IMR-90 (cell line): ENCODE measurements at regions not wholly inside any gene's neighbourhood (a gene's known extent, or its start where the extent isn't known, plus 50 kb on each side); places are given as distances from the start of the nearest gene placed in this dataset.
A peak's percentile ranks its signal among the peaks of the same experiment; 100 is the strongest.

Experiments
- ATAC-seq: fragments of 200-7000 bp; cut with Tn5 transposase; 2 replicates; pipeline ENCODE4 v1.9.1; 2020; ENCODE audit warnings: low read depth, mild to moderate bottlenecking, moderate library complexity
- BruUV-seq: library from RNA; stranded (reverse); fragments of 400-500 nt; replicated peaks from 2 replicates; lab custom pipeline; 2021; lab: Mats Ljungman, UMichigan
- CTCF ChIA-PET: fragments of 300-600 bp; formaldehyde crosslinking; extraction: SDS; loops from one replicate; lab custom pipeline; 2021; ENCODE audit warnings: antibody characterized with exemption; lab: Yijun Ruan, JAX
- POLR2A ChIA-PET: fragments of 300-600 bp; sonication (Branson Sonifier 250); formaldehyde crosslinking; loops from one replicate; lab custom pipeline; 2022; ENCODE audit warnings: antibody characterized with exemption; ENCODE audit not compliant: unreplicated experiment; lab: Charles Lee
- DNase-seq: peaks from one replicate; pipeline ENCODE4 v3.0.0; 2013
- H2AFZ ChIP-seq: replicated peaks from 2 replicates; pipeline ENCODE3; 2013; ENCODE audit warnings: low read length, mild to moderate bottlenecking; ENCODE audit not compliant: poor library complexity
- H2AK5ac ChIP-seq: 2 replicates; pipeline ENCODE4 v1.6.1; 2013; ENCODE audit warnings: low read depth, low read length, inconsistent platforms
- H2AK9ac ChIP-seq: replicated peaks from 2 replicates; pipeline ENCODE3; 2013; ENCODE audit warnings: mild to moderate bottlenecking, low read depth, low read length, moderate library complexity; ENCODE audit not compliant: poor library complexity
- H2BK120ac ChIP-seq: 2 replicates; pipeline ENCODE4 v1.6.1; 2013; ENCODE audit warnings: low read depth, low read length, inconsistent platforms
- H2BK15ac ChIP-seq: 3 replicates; pipeline ENCODE4 v1.6.1; 2013; ENCODE audit warnings: low read depth, low read length, inconsistent platforms
- H2BK20ac ChIP-seq: 2 replicates; pipeline ENCODE4 v1.6.1; 2013; ENCODE audit warnings: low read depth, mild to moderate bottlenecking, inconsistent platforms, low read length, moderate library complexity
- H2BK5ac ChIP-seq: 2 replicates; pipeline ENCODE4 v1.6.1; 2013; ENCODE audit warnings: mild to moderate bottlenecking, low read depth, low read length, inconsistent platforms; ENCODE audit not compliant: poor library complexity, severe bottlenecking
- H3K14ac ChIP-seq: replicated peaks from 2 replicates; pipeline ENCODE4 v1.6.1; 2013; ENCODE audit warnings: low read depth, low read length, inconsistent platforms
- H3K18ac ChIP-seq: 2 replicates; pipeline ENCODE4 v1.6.1; 2013; ENCODE audit warnings: low read depth, low read length, control low read depth
- H3K23ac ChIP-seq: 2 replicates; pipeline ENCODE4 v1.6.1; 2013; ENCODE audit warnings: low read depth, low read length, inconsistent platforms
- H3K27ac ChIP-seq: 2 replicates; pipeline ENCODE4 v1.5.1; 2013; ENCODE audit warnings: mild to moderate bottlenecking, control low read depth, low read length; ENCODE audit not compliant: insufficient read depth
- H3K27me3 ChIP-seq: 2 replicates; pipeline ENCODE4 v1.6.1; 2013; ENCODE audit warnings: low read length; ENCODE audit not compliant: control insufficient read depth, insufficient read depth
- H3K36me3 ChIP-seq: 2 replicates; pipeline ENCODE4 v1.6.1; 2013; ENCODE audit warnings: low read length, mixed read lengths; ENCODE audit not compliant: control insufficient read depth, insufficient read depth
- H3K4ac ChIP-seq: 2 replicates; pipeline ENCODE4 v1.6.1; 2013; ENCODE audit warnings: low read depth, low read length, inconsistent platforms
- H3K4me1 ChIP-seq: 2 replicates; pipeline ENCODE4 v1.6.1; 2013; ENCODE audit warnings: low read length, mixed read lengths; ENCODE audit not compliant: control insufficient read depth, insufficient read depth
- H3K4me2 ChIP-seq: 2 replicates; pipeline ENCODE4 v1.6.1; 2013; ENCODE audit warnings: low read depth, mild to moderate bottlenecking, control low read depth, low read length, moderate library complexity
- H3K4me3 ChIP-seq: 2 replicates; pipeline ENCODE4 v1.5.1; 2013; ENCODE audit warnings: low read depth, mild to moderate bottlenecking, control low read depth, low read length, moderate library complexity; ENCODE audit not compliant: insufficient read depth
- H3K56ac ChIP-seq: 2 replicates; pipeline ENCODE4 v1.6.1; 2013; ENCODE audit warnings: low read length, inconsistent platforms; ENCODE audit not compliant: insufficient read depth; ENCODE audit errors: extremely low read depth
- H3K79me1 ChIP-seq, 2 experiments: 2 replicates each; pipeline ENCODE4 v1.6.1; 2013; ENCODE audit warnings: low read length in 2 of 2, inconsistent platforms in 1 of 2, low read depth in 1 of 2
- H3K9ac ChIP-seq: 2 replicates; pipeline ENCODE4 v1.6.1; 2013; ENCODE audit warnings: low read depth, low read length, control low read depth
- H3K9me1 ChIP-seq: 2 replicates; pipeline ENCODE4 v1.6.1; 2013; ENCODE audit warnings: low read length, inconsistent platforms; ENCODE audit not compliant: insufficient read depth
- H3K9me3 ChIP-seq: 2 replicates; pipeline ENCODE4 v1.6.1; 2013; ENCODE audit warnings: low read length; ENCODE audit not compliant: control insufficient read depth, insufficient read depth
- H4K20me1 ChIP-seq: 2 replicates; pipeline ENCODE4 v1.6.1; 2013; ENCODE audit warnings: low read length, inconsistent platforms; ENCODE audit not compliant: insufficient read depth
- H4K5ac ChIP-seq: 2 replicates; pipeline ENCODE4 v1.6.1; 2013; ENCODE audit warnings: mild to moderate bottlenecking, low read depth, low read length, control low read depth
- H4K8ac ChIP-seq, 2 experiments: 2 replicates each; pipeline ENCODE4 v1.6.1; 2013; ENCODE audit warnings: low read depth in 2 of 2, low read length in 2 of 2, control low read depth in 1 of 2, inconsistent platforms in 1 of 2
- H4K91ac ChIP-seq: 2 replicates; pipeline ENCODE4 v1.6.1; 2013; ENCODE audit warnings: low read depth, low read length, inconsistent platforms; ENCODE audit not compliant: insufficient read depth
- CEBPB ChIP-seq: IDR thresholded peaks from 2 replicates; pipeline ENCODE4 v1.6.1; 2012; ENCODE audit warnings: low read depth, low read length, improper control_type of control experiment
- CHD1 ChIP-seq: IDR thresholded peaks from 2 replicates; pipeline ENCODE4 v1.6.1; 2012; ENCODE audit warnings: low read depth, low read length, improper control_type of control experiment
- MAZ ChIP-seq: IDR thresholded peaks from 2 replicates; pipeline ENCODE4 v1.6.1; 2012; ENCODE audit warnings: low read depth, mild to moderate bottlenecking, low read length, improper control_type of control experiment, moderate library complexity, borderline replicate concordance
- NFE2L2 ChIP-seq: fragments of 150-350 bp; IDR thresholded peaks from 2 replicates; pipeline ENCODE4 v1.6.1; 2016; ENCODE audit warnings: low read depth, mild to moderate bottlenecking, low read length
- POLR2A ChIP-seq: IDR thresholded peaks from 2 replicates; pipeline ENCODE4 v1.6.1; 2012; ENCODE audit warnings: mild to moderate bottlenecking, low read depth, low read length
- RAD21 ChIP-seq: IDR thresholded peaks from 2 replicates; pipeline ENCODE4 v1.6.1; 2012; ENCODE audit warnings: low read length, improper control_type of control experiment
- RCOR1 ChIP-seq: IDR thresholded peaks from 2 replicates; pipeline ENCODE4 v1.6.1; 2012; ENCODE audit warnings: mild to moderate bottlenecking, low read length, improper control_type of control experiment; ENCODE audit not compliant: insufficient replicate concordance
- WGBS, 2 experiments: methylation state at CpG; one replicate each; pipeline versions ENCODE4 v1.1.5 to v1.1.7; 2013; ENCODE audit warnings: missing lambda C conversion rate in 2 of 2; ENCODE audit not compliant: insufficient read length in 1 of 2; ENCODE audit errors: extremely low coverage in 2 of 2; 5-methylcytosine and 5-hydroxymethylcytosine counted together
- dilution Hi-C: fragments of 300-500 bp; cut with HindIII; formaldehyde crosslinking; loops from one replicate; pipeline ENCODE4 v1.14.3; 2018; ENCODE audit warnings: low sequenced_read_pairs; ENCODE audit not compliant: unreplicated experiment
- in situ Hi-C: fragments of 300-500 bp; cut with MboI; formaldehyde crosslinking; loops from 3 replicates; pipeline ENCODE4 v1.14.3; 2019; ENCODE audit warnings: low sequenced_read_pairs, inconsistent platforms, mixed read lengths
- intact Hi-C: fragments of 100-400 bp; cut with micrococcal nuclease; formaldehyde crosslinking; loops from 2 replicates; pipeline ENCODE4 v1.10.0; 2022
- TF ChIP-seq, protein P1 (sequence below): fragments of 150-350 bp; IDR thresholded peaks from 2 replicates; pipeline ENCODE4 v1.6.1; 2016; ENCODE audit warnings: low read depth, mild to moderate bottlenecking, low read length, moderate library complexity, borderline replicate concordance

DNA sequence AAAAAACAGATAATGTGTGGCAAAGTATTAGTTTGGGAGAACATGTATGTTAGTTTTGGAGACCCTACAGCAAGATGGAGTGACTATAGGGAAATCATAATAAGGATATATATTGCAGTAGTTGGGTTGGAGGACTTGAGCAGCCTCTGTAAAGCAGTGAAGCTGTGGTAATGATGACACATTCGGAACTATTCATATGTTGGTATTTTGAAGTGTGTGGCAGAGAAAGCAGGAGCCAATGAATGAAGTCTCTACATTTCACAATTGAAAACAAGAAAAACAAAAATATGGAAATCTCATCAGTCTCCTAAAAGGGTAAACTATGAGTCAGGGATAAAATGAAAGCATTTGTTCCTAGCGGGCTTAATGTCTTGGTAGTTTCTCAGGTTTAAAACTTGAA is 645.9 kb downstream of the OTOL1 start:
- WGBS, 2 experiments, result no CpG with 5 or more reads among the region's 2 CpGs
- H2AFZ ChIP-seq, result no peak overlapping the region
- H2BK15ac ChIP-seq, result no peak overlapping the region
- ATAC-seq (peak; percentile 85), DNase-seq (peak; percentile 70)
- H3K27ac ChIP-seq, result no peak overlapping the region
- H4K8ac ChIP-seq, result no peak overlapping the region
- no peak overlapping the region; the same call in 1 of the 2 replicates for H3K18ac ChIP-seq
- CTCF ChIA-PET, result interaction anchor here (1.3 kb wide), 1 partner anchor 9 kb away, joined by 3 read pairs; no protein-coding TSS in a partner anchor
- H3K4me2 ChIP-seq, result no peak overlapping the region
- no peaks in the 10 kb centered on the region for H3K79me1 ChIP-seq
- no peak overlapping the region for H4K91ac ChIP-seq
- H3K4me3 ChIP-seq, result no peak overlapping the region
- no peaks in the 10 kb centered on the region for H3K9me1 ChIP-seq
- 0 out of 2 replicates have a peak overlapping the region, but pooled peaks have one; percentile 3 for H2BK20ac ChIP-seq
- TF ChIP-seq CEBPB (peak; percentile 69), POLR2A (no peak), MAZ (no peak), NFE2L2 (no peak), RCOR1 (no peak), CHD1 (no peak), RAD21 (no peak)
- TF ChIP-seq, protein P1, sequence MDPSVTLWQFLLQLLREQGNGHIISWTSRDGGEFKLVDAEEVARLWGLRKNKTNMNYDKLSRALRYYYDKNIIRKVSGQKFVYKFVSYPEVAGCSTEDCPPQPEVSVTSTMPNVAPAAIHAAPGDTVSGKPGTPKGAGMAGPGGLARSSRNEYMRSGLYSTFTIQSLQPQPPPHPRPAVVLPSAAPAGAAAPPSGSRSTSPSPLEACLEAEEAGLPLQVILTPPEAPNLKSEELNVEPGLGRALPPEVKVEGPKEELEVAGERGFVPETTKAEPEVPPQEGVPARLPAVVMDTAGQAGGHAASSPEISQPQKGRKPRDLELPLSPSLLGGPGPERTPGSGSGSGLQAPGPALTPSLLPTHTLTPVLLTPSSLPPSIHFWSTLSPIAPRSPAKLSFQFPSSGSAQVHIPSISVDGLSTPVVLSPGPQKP, result no peak
- no peak overlapping the region for H3K9ac ChIP-seq
- POLR2A ChIA-PET, result no interaction called here
- no peaks in the 10 kb centered on the region for H4K20me1 ChIP-seq
- H3K36me3 ChIP-seq, result no peaks in the 10 kb centered on the region
- no peak overlapping the region for H3K23ac ChIP-seq
- no peak overlapping the region for H2AK5ac ChIP-seq
- H3K27me3 ChIP-seq, result no peaks in the 10 kb centered on the region
- H4K5ac ChIP-seq, result no peak overlapping the region; the same call in 1 of the 2 replicates
- peaks cover 2% of the 10 kb centered on the region; the same call in 1 of the 2 replicates for H3K4me1 ChIP-seq
- H3K56ac ChIP-seq, result no peak overlapping the region
- in situ Hi-C loops, result no loop called here
- H2AK9ac ChIP-seq, result no peak overlapping the region
- intact Hi-C loops, result loop anchor here (5.0 kb wide), 1 partner anchor 155 kb away; no protein-coding TSS in a partner anchor
- BruUV-seq, result no TSS peak
- dilution Hi-C loops, result no loop called here
- no peak overlapping the region; the same call in 1 of the 2 replicates for H3K4ac ChIP-seq
- peak overlapping the region; percentile 92 for H2BK5ac ChIP-seq
- no peaks in the 10 kb centered on the region for H3K9me3 ChIP-seq
- H2BK120ac ChIP-seq, result no peak overlapping the region
- H3K14ac ChIP-seq, result no peak overlapping the region
